ENCODE measurements at regions not wholly inside any gene's neighbourhood (a gene's known extent, or its start where the extent isn't known, plus 50 kb on each side); places are given as distances from the start of the nearest gene placed in this dataset.
"Not testable (repeated sequence)": the region's sequence is repeated elsewhere in the genome, so short reads cannot be mapped to it uniquely, and the experiment has no call there.

- no peak for DNase-seq
Observed at GRCh38 chr7:16265863-16266458, 155.4 kb downstream of the CRPPA start.

DNA sequence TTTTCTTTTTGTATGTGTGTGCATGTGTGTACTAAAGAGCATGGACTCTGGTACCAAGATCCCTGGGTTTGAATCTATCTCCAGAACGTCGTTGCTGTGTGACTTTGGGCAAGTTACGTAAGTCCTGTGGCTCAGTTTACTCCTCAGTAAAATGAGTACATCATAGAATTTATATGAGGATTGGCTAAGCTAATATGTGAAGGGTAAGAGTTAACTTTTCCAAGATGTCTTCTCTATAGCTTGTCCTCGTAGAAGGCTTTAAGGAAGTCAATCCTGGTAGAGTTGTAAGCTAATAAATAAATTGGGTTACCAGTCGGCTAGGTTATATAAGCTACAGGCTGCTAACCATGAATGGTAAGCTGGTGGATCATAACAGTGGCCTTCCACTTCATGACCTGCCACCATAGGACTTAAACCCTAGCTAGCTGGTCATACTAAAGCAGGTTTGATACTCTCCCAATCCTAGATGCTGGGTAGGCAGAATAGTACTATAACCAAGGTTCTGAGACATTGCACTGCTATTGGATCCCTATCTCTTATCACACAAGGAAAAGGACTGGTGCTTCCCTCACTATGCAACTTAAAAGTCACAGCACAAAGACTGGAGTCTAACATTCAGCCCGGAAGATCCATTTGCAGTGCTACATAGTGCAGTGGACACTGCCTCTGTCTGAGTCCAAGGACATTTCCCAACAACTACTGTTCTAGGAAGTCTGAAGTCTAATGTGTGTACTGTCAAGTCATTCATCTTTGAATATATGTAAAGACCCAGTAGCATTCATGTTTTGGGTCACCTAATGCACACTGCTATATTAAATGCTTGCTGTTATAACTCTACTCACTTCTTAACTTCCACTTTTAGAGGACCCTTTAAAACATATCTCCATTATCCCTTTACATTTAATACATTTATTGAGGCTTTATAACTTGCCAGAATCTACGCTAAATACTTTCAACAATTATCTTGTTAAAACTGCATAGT lies 156.2 kb downstream of the CRPPA start:
- no peak for DNase-seq

DNA sequence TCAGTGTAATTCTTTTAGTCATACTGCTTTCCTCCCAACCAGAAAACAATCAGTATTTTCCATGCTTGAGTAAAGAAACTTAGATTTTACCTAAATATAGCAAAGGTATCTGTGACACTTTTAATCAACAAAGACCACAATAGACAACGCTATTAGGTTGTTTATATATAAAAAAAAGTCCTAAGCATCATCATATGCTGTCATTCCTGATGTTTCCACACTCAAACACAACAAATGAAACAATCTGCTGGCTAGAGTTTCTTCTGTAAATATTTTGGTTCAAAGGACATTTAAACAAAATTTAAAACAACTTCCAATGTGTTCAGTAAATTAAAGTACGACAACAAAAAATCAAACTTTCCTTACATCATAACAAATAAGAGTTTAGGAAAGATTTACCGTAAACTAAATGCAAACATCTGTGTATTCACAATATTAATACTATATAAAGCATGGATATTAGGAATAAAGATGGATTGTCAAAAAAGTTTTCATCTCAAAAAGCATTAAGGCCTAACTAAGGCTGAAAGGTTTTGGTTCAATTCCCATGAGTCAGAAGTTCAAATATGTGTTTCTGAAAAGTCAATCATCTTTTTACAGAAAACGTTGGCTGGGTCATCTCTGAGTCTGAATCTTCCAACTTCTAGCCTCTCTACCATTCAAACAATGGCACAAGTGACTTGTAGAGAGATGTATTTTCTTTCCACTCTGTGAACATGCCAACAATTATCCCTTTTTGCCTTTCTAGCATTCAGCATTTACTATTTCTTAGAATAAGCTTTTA lies 157.1 kb downstream of the CRPPA start:
- no peak for DNase-seq

GRCh38 chr7:16263377-16263776 lies 158.0 kb downstream of the CRPPA start:
- not testable (repeated sequence) for DNase-seq

DNA sequence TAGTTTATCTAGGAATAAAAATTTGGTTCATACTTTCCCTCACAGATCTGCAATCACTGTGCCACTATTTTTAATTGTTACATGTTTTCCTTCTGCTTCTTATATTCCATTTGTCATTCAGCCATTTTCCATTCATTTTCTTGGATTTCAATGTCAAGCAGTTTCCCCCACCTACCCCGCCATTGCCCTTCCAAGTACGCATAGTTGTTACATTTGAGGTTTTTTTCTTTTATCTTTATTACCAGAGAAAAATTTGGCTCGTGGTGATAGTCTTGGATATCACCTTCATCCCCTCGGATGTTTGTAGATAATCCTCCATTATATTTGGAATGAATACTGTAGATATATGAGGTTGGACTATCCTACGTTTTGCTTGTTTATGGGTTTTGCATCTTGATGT lies 159.7 kb downstream of the CRPPA start:
- DNase-seq, result no peak

- DNase-seq, result no peak
Observed at GRCh38 chr7:16261100-16261499, 160.2 kb downstream of the CRPPA start.

DNA sequence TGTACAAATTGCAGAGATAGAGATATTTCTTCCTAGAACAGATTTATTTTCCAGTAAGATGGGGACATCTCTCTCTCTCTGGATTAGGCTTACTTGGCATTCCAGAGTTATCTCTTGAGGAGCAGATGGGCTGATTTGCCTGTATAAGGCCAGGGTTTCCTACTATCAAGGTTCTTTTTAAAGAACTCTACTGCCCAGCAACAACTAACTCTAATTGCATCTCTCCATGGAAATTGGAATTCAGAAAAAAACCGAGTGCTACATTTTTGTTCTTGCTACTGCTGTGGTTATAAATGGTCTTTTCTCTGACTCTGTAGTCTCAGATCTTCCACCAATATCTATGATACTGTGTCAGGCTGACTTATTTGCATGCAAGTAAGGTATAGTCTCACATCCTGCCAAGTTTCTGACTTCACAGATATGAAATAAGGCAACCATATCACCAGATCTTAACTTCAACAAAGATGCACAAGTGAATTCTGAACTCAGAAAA lies 161.1 kb downstream of the CRPPA start:
- no peak for DNase-seq

DNA sequence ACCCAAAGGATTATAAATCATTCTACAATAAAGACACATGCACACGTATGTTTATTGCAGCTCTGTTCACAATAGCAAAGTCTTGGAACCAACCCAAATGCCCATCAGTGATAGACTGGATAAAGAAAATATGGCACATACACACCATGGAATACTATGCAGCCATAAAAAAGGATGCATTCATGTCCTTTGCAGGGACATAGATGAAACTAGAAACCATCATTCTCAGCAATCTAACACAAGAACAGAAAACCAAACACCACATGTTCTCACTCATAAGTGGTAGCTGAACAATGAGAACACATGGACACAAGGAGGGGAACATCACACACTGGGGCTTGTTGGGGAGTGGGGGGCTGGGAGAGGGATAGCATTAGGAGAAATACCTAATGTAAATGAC lies 164.9 kb downstream of the CRPPA start:
- not testable (repeated sequence) for DNase-seq

GRCh38 chr7:16255952-16256351 lies 165.4 kb downstream of the CRPPA start:
- DNase-seq, result not testable (repeated sequence)

GRCh38 chr7:16250655-16251054 lies 170.7 kb downstream of the CRPPA start:
- not testable (repeated sequence) for DNase-seq

GRCh38 chr7:16249204-16249603 lies 172.1 kb downstream of the CRPPA start:
- not testable (repeated sequence) for DNase-seq

DNA sequence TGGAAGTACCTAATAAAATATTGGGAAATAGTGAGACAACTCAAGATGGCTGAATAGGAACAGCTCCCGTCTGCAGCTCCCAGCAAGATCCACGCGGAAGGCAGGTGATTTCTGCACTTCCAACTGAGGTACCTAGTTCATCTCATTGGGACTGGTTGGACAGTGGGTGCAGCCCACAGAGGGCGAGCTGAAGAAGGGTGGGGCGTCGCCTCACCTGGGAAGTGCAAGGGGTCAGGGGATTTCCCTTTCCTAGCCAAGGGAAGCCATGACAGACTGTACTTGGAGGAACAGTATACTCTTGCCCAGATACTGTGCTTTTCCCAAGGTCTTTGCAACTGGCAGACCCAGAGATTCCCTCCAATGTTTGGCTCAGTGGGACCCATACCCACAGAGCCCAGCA lies 172.8 kb downstream of the CRPPA start:
- not testable (repeated sequence) for DNase-seq

DNA sequence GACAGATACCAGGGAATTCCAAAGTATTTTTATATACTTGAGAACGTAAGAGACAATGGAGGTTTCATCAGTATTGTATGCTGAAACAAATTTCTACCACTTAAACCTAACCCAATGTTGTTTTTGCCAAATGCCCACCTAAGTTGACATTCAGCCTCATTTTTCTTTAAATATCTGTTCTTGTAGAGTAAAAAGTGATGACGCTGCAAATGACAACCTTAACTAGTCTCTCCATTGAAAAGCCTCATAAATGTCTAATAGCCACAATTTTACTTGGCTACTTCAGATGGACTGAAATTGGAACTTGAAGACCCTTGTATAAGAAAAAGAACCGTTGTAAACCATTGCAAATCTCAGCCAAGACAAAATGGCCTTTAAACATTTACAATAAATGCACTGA lies 176.9 kb downstream of the CRPPA start:
- no peak for DNase-seq

GRCh38 chr7:16242920-16243319 lies 178.4 kb downstream of the CRPPA start:
- DNase-seq, result no peak

- DNase-seq, result no peak
Observed at GRCh38 chr7:16241017-16241416, 180.3 kb downstream of the CRPPA start.

DNA sequence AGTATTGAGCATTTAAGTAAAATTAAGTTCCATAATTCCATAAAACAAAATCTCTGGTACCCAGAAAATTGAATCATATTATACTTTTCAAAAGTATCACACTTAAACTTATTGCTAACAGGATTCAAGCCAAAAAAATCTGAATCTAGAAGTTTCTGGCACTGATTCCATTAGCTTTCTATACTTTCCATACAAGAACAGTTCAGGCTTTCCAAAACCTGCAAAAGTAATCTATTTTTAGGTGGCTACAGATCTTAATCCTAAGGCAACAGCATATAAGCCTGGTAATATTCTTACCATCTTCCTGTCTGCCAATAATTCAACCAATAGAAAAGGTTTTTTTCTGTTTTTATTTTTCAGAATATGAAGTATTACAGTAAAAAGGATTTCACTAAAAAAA lies 185.0 kb downstream of the CRPPA start:
- DNase-seq, result no peak

GRCh38 chr7:16235147-16236114 lies 185.9 kb downstream of the CRPPA start:
- no peak for DNase-seq

GRCh38 chr7:16234493-16235146 lies 186.7 kb downstream of the CRPPA start:
- DNase-seq, result no peak

DNA sequence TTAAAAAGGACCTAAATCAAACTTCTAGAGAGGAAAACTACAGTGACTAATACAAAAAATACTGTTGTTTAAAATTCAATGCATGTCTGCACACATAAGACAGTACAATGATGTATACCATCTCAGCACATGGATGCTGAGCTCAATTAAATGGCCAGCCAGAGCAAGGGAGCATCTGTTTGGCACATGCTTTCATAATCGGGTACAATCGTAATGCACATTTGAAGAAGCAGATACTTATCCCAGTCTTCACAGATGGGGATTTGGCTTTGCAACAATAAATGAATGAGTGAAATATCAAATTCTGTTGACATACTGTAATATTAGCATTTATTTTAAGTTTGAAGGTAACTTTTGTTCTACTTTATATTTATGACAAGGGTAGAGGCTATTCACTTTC lies 187.8 kb downstream of the CRPPA start:
- no peak for DNase-seq

- DNase-seq, result no peak
Observed at GRCh38 chr7:16232273-16232672, 189.1 kb downstream of the CRPPA start.

DNA sequence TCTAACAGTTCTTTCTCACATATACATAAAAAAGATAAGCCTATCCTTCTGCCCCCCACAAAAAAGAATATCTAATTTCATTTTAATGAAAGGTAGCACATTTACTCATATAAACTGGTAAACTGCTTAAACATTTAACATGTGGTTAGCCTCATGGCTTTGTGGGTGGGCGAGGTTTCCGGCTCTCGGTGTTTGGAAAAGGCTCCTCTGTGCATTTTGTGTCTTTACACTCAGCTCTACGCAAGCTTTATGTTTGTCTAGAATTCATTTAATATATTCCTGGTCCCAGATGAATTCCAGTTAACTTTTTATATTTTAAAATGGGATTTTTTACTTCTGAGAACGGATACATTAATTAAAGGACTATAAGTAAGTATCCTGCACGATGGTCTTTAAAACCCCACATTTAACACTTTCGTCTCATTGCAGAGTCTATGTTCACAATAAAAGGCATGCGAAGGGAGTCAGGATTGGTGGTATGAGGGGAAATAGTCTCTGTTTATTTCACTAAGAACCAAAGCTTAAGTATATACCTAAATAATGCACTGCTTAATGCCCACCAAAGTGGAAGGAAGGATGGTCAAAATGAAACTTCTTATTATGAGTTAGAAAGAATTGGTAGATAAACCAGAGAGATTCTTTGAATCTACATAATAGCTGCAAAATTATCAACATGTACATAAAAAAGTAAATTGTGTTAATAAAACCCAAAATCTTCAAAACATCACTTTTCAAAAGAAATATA lies 197.2 kb downstream of the CRPPA start:
- no peak for DNase-seq
